Hematopoietic multipotent progenitor cell treated with erythropoietin and hydrocortisone succinate and interleukin-3 and kit ligand, for 8 days (in vitro differentiated cells): ENCODE measurements at regions not wholly inside any gene's neighbourhood (a gene's known extent, or its start where the extent isn't known, plus 50 kb on each side); places are given as distances from the start of the nearest gene placed in this dataset.
A peak's percentile ranks its signal among the peaks of the same experiment; 100 is the strongest.

Experiments used
- DNase-seq: peaks from one replicate; pipeline ENCODE4 v3.0.0-alpha.2; 2015

DNA sequence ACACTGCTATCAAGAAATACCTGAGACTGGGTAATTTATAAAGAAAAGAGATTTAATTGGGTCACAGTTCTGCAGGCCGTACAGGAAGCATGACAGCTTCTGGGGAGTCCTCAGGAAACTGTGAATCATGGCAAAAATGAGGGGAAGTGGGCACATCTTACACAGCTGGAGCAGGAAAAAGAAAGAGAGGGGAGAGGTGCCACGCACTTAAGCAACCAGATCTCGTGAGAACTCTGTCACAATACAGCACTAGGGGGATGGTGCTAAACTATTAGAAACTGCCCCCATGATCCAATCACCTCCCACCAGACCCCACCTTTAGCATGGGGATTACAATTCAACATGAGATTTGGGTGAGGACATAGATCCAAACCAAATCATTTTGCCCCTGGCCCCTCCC, 105.5 kb upstream of the CPLX2 start:
- no peak for DNase-seq

DNA sequence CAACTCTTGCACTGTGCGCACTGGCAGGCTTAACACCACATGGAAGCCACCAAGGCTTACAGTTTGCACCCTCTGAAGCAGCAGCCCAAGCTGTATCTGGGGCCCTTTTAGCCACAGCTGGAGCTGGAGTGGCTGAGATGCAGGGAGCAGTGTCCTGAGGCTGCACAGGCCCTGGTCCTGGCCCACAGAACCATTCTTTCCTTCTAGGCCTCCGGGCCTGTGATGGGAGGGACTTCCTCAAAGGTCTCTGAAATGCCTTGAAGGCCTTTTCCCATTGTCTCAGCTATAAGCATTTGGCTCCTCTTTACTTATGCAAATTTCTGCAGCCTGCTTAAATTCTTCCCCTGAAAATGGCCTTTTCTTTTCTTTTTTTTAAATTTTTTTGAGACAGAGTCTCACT, 104.4 kb upstream of the CPLX2 start:
- no peak for DNase-seq

DNA sequence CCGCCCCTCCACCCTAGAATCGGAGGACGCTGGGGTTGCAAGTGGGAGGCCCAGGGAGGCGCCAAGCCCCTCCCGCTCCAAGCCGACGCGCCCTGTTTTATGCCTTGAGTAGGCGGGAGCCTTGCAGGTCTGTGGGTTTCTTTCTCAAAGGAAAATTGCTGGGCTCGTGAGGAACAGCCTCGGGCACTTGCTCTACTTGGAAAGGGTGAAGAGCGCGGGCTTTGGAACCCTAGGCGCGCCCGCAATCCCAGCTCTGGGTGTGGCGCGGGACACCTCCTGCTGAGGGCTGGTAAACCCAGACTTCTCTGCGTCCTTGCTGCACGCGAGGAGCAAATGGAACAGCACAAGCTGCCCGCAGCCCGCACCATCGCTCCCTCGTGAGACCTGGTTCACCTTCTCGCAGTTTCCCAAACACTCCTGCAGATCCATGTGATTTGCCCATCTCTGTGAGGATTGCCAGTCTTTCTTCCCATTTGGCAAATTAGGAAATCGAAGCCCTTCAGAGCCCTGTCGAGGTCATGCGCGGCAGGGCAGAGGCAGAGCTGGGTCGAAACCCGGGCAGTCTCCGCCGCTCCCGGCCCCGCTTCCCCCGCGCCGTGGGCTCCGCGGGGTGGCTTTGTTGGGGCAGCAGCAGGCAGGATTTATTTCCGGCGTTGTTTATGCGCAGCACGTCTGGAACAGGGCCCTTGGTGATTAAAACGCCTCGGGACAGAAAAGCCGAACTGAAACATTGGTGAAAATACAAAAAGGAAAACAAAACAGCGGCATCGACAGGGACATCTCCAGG, 98.4 kb upstream of the CPLX2 start:
- DNase-seq: no peak

DNA sequence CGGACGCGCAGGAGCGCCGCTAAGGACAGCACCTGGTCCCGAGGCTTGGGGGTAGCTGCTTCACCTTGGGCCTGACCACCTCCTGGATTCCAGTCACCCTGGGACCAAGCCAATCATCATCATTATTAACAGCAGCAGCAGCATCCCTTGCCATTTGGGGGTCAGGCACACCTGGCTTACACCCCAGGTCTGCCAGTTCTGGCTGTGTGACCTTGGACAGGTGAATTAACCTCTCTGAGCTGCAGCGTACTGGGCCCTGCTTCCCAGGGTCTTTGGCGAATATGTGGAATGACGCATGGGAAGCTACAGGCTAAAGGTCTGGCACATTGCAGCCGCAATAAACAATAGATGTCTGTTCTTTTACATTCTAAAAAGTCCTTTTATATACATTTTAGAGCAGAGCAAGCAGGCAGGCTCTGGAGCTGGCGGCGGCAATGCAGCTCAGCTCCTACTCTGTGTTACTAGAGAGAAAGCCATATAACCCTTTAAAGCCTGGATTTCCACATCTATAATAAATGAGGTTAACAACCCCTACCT, 97.8 kb upstream of the CPLX2 start:
- DNase-seq: no peak

DNA sequence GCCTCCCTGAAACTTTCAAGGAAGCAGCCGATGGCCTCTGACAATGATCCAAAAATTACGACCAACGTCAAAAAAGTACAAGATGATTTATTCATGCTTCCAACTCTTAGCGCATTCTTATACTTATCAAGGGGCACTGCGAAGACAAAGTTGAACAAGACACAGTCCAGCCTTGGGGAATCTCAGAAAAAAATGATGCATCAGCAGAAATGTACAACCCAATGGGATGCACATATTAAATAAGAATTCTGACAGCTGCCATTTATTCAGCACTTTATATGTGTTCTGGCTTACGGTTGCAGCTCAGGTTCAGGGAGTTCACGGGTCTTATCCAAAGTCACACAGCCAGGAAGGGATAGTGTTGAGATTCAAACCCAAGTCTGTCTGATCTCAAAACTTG, 96.0 kb upstream of the CPLX2 start:
- no peak for DNase-seq

DNA sequence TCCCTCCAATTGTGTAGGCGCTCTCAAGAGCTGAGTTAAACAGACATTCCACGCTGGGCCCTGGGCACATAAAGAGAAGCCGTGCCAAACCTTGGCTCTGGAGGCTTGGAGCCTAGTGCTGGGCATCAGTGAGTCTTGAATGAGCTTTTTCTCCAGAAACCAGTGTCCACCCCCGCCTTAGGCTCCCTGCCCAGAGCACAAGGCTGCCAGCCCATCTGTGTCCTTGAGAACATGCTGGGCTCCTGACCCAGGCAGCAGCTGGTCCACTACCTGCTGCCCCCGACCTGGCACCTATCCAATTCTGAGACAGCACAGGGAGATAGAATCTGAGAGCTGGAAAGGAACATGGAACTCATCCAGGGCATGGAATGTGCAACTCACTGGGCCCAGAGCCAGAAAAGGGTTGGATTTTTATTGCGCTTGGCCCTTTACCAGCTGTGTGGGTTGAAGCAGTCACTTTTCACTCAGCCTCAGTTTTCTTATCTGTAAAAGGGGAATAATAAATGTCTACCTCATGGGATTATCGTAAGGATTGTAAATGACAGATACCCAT, 92.4 kb upstream of the CPLX2 start:
- no peak for DNase-seq

DNA sequence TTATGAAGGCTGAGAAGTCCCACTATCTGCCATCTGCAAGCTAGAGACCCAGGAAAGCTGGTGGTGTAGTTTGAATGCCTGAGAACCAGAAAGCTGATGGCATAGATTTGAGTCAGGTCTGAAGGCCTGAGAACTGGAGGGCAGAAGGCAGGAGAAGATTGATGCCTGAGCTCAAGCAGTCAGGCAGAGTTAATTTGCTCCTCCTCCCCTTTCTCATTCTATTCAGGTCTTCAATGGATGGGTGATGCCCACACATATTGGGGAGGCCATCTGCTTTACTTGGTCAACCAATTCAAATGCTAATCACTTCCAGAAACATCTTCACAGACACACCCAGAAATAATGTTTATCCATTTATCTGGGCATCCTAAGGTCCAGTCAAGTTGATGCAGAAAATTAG, 87.6 kb upstream of the CPLX2 start:
- DNase-seq: no peak

DNA sequence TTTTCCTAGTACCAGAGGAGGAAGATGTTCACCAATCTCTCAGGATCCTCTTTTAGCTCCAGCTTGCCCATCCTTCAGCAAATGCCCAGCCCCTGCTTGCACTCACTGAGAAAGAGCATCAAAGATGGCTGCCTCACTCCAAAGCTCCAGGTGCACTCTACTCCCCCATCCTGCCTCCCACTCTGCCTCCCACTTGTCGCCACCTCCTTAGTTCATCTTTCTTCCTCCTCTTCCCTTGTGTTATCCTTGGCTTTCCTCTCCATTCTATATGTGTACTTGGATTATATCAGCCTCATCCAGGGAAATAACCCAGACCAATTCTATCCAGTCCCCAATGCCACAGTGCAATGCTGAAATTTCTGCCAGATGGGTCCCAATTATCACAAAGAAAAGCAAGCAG, 87.1 kb upstream of the CPLX2 start:
- no peak for DNase-seq

DNA sequence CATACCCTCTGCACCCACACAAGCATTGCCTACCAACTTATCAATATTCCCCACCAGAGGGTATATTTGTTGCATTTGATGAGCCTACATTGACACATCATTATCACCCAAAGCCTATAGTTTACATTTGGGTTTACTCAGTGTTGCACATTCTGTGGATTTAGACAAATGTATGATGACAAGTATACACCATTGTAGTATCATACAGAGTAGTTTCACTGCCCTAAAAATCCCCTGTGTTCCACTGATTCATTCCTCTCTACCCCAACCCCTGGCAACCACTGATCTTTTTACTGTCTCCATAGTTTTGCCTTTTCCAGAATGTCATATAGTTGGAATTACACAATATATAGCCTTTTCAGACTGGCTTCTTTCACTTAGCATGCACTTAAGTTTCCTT, 85.7 kb upstream of the CPLX2 start:
- DNase-seq: no peak

DNA sequence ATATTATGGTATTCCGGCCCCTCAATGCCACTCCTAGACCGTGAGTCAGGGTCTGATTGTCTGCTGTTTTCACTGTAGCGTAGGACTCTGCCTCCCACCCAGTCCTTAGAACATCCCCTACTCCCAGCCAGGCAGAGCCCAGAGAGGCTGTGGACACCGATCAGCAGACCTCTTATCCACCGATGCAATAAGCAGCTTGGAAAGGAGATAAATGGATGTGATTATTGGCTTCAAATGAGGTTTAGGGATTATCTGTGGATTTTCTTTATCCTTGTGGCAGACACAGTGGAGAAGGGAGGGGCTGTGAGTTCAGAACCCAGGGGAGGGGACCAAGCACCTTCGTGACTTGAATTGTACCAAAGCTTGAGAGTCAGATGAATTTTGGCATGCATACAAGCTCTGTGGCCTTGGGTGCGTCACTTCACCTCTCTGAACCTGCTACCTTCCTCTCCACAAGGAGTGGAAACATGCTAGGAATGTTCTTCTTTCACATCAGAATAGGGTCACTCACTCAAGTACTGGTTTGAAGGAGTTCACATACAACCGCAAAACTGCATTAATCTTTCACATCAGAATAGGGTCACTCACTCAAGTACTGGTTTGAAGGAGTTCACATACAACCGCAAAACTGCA, 83.1 kb upstream of the CPLX2 start:
- DNase-seq: no peak

DNA sequence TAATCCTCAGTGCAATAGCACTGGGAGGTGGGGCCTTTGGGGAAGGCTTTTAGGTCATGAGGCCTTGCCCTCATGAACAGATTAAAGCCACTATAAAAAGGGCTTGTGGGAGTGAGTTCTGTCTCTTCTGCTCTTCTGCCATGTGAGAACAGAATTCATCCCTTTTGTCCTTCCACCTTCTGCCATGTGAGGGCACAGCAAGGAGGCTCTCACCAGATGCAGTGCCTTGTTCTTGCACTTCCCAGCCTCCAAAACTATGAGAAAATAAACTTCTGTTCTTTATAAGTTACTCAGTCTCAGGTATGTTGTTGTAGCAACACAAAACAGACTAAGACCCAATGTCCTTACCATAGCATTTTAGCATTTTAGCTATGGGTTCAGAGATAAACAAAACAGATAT, 81.7 kb upstream of the CPLX2 start:
- no peak for DNase-seq

DNA sequence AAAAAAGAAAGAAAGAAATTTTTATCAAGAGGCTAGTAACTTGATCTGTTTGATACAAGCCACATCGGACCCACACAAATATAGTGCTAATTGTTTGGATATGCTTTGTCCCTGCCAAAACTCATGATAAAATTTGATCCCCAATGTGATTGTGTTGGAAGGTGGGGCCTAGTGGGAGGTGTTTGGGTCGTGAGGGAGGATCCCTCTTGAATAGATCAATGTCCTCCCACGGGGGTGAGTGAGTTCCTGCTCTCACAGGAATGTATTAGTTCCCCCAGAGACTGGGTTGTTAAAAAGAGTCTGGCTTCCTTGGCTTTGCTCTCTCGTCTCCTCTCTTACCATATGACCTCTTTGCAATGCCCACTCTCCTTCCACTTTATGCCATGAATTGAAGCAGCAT, 80.6 kb upstream of the CPLX2 start:
- DNase-seq: no peak

DNA sequence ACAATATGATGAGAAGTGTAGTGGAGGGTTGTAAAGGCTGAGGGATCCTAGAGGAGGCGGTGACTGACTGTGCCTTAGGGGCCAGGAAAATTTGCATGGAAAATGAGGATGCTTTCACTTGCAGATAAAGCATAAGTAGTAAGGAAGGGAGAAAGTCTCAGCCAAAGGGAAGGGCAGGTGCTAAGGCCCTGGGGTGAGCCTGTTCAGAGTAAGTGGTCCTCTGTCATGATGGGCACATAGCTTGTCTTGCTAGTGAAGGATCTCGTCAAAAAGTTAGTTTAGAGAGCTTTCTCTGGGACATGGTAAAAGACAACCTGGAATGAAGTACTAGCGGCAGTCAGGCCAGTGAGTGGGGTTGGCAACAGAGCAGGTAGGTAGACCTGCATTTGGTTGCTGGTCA, 75.4 kb upstream of the CPLX2 start:
- no peak for DNase-seq

DNA sequence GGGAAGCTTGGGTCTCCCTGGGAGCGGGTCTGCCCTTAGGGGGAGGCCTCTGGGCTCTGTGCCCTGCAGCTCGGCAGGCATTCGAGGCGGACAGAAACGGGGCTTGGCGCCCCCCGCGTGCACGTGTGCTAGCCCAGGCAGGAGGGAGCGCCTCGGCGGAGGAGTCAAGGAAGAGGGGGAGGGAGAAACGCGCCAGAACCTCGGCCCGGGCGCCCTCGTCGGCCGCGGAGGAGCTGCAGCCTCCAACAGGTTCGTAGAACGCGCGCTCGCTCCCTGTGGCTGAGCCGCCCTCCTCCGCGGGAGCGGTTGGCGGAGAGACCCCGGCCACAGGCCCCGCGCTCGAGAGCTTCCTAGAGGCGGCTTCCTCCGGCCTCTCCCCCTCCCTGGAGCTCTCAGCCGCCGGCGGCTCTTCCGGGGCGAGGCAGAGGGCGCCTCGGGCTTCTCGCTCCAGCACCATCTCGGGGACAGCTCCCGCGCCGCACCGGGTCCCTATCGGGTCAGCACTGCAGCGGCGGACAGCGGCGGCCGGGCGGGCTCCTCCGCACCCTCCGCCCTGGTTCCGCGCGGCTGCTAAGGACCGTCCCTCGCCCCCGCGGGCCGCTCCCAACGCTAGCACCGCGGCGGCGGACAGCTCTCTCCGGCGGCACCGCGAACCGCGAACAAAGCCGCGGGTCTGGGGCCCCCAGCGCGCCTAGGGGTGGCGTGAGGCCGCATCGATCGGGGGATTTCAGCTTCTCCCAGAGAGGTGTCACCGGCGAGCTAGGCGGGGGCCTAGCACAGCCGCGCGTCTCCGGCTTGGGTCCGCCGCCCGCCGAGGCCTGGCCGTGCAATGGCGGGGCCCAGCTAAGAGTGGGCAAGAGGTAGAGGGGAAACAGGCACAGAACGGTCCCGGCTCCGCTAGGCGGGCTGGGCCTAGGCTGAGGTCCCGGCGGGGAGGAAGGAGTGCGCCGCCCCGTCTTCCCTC, 74.6 kb upstream of the CPLX2 start:
- DNase-seq: peak; percentile 58

DNA sequence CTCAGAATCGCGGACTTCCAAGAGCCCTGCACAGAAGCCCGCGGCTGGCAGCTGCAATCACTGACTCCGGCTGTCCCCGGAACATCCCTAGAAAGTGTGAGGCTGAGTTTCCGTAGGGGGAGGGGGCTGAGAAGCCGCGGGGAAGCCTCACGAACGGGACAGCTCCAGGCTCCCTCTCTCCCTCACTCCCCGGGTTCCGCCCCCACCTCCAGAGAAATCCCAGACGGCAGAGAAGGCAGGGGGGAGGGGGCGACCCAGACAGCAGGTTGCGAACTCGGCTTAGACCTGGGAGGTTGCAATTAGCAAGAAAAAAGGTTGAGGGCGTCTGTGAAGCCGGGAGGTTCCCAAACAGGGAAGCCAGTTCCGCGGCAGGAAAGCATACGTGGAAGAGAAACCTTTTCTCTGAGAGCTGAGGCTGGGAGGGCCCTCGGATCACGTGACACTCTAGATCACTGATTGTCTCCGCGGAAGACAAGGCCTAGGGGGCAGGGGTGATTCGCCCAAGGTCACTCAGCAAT, 73.8 kb upstream of the CPLX2 start:
- no peak for DNase-seq

DNA sequence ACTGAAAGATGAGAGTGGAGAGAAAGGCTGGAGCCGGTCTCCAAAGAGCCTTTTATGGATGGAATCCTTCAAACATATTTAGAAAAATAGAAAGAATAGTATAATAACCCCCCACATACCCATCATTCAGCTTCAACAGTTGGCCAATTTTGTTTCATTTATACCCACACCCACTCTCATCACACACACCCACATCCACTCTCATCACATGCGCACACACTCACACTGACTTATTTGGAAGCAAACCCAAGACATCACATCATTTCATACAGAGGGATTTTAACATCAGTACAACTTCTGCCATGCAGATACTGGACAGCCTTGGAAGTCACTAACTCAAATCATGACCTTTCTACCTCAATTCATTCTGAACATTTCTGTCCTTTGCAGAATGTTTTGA, 72.8 kb upstream of the CPLX2 start:
- DNase-seq: no peak

DNA sequence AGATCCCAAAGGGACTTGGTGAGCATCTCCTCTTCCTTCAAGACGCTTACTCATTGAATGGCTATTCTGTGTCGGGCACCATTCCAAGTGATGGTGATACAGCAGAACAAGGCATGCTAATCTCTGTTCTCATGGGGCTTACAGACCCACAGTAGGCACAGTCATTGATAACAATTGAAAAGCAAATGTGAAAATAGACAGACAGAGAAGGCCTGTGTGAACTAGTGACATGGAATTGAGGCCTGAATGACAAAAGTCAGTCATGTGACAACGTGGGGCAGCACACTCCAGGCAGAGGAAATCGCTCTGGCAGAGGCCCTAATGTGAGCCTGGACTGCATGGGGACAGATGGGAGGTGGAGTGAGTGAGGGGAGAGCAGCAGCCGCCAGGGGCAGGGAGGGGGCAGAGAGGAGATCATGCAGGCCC, 70.7 kb upstream of the CPLX2 start:
- peak; percentile 89 for DNase-seq

DNA sequence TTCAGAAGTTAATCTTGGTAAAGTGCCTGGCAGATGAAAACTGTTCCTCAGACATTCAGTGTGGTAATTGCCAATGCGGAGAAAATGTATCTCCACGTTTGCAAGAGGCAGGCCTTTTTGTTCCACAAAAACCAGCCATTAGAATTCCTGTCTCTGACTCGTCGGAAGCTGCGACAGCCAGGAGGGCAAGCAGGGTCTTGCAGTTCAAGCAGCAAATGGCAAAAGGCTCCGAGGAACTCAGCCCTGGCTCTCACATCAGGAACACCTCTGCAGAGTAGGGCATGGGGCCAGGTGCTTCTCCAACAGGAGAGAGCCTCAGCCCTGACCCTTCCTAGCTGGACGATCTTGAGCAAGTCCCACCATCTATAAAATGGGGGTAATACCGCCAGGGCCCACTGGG, 69.0 kb upstream of the CPLX2 start:
- DNase-seq: no peak

DNA sequence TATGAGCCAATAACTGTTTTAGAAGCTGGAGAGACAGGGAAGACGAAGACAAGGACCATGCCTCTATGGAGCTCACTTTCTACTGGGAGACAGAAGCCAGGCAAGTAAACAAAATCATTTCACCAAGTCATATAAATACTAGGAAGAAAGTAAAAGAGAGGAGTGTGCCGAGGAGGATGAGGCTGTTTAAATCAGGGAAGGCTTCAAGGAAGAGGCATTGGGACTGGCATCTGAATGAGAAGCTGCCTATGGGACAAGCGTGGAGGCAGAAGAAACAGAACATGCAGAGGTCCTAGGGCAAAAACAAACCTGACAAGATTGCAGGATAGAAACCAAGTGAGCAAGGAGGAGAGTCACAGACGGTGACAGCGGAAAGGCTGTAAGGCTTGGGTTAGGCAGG, 68.1 kb upstream of the CPLX2 start:
- DNase-seq: no peak

DNA sequence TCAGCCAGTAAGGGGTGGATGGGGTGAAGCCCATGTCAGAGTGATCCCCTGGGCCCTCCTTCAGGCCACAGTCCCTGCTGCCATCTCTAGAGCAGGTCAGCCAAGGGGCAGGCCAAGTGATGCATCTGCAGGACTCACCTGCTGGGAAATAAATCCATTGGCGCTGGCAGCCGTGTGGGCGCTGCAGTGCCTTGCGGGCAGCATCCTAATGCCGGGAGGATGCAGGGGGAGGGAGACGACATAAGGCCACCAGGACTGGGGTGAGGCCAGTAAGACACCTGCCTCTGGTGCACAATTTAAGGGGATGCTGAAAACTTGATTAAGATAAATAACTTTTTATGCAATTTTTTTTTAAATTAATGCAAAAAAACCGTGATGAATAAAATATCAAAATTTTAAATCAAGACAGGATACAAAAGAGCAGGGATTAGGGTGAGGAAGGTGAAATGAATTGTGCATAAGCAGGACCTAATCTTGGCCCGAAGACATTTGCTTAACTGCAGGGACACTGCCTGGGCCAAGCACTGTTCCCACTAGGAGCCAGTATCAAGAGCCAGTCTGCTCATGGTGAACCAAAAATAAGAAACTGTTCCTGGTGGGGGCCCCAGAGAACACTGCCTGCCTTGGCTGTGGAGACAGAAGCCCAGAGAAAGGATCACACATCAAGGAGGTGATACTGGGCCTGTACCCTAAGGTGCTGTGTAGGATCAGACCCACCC, 67.5 kb upstream of the CPLX2 start:
- no peak for DNase-seq

DNA sequence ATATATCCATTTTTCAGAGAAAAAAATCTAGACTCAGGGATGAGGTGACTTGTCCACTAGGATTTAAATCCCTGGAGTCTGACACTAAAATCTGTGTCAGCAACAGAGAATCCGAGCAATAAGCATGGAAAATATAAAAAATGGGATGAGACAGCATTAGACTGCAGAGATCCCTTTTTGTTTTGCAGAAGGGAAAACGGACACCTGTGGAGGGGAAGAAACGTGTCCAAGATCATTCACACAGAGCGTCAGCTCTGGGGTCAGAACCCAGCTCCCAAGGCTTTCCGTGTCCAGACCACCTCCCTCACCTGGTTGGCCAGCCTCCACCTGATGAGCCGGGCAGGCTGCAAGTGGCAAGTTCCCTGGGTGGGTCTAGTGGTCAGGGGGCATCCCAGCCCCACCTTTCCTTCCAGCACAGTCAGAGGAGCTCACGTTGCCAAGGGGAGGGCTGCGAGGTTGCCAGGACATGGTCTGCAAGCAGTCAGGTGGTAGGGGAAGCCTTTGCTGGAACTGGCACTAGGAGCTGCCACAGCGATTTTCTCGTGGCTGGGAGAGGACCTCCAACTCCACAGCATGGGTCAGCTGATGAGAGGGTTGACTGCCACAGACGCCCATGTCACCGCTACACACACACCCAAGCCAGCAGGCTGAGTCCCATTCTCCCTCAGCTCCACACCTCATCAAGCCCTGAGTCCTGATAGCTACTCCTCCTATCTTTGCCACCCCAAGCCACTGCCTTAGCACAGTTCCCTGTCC, 65.9 kb upstream of the CPLX2 start:
- DNase-seq: no peak
